A673 (cell line): ENCODE measurements at regions not wholly inside any gene's neighbourhood (a gene's known extent, or its start where the extent isn't known, plus 50 kb on each side); places are given as distances from the start of the nearest gene placed in this dataset.
A peak's percentile ranks its signal among the peaks of the same experiment; 100 is the strongest.

Experiments
- BruUV-seq: library from RNA; stranded (reverse); fragments of 400-500 nt; replicated peaks from 2 replicates; lab custom pipeline; 2021; lab: Mats Ljungman, UMichigan
- CTCF ChIA-PET: fragments of 300-600 bp; sonication (Branson Sonifier 250); formaldehyde crosslinking; loops from one replicate; lab custom pipeline; 2022; ENCODE audit warnings: antibody characterized with exemption; lab: Charles Lee
- POLR2A ChIA-PET: fragments of 300-600 bp; sonication (Branson Sonifier 250); formaldehyde crosslinking; loops from one replicate; lab custom pipeline; 2022; ENCODE audit warnings: antibody characterized with exemption; ENCODE audit not compliant: low non-redundant PET; lab: Charles Lee
- DNase-seq: peaks from one replicate; pipeline ENCODE4 v3.0.0-alpha.2; 2015; ENCODE audit warnings: low spot score
- H3K27ac ChIP-seq: fragments of 200-600 bp; sonication (generic); 2 replicates; pipeline ENCODE4 v1.5.1; 2016; ENCODE audit warnings: mixed run types, low read depth, mild to moderate bottlenecking, mixed read lengths, antibody characterized with exemption, low read length; ENCODE audit not compliant: poor library complexity, severe bottlenecking
- H3K27me3 ChIP-seq: fragments of 200-600 bp; sonication (generic); replicated peaks from 2 replicates; pipeline ENCODE4 v1.6.1; 2017; ENCODE audit warnings: mixed run types, low read depth, mild to moderate bottlenecking, mixed read lengths, antibody characterized with exemption, low read length; ENCODE audit not compliant: insufficient read depth, poor library complexity
- H3K36me3 ChIP-seq: fragments of 200-600 bp; sonication (generic); 2 replicates; pipeline ENCODE4 v1.6.1; 2016; ENCODE audit warnings: mixed run types, mild to moderate bottlenecking, mixed read lengths, antibody characterized with exemption, low read length; ENCODE audit not compliant: insufficient read depth, poor library complexity, severe bottlenecking
- H3K4me1 ChIP-seq: fragments of 200-600 bp; sonication (generic); 2 replicates; pipeline ENCODE4 v1.6.1; 2017; ENCODE audit warnings: mixed run types, mild to moderate bottlenecking, mixed read lengths, antibody characterized with exemption, low read length; ENCODE audit not compliant: insufficient read depth, poor library complexity, severe bottlenecking
- H3K4me3 ChIP-seq: fragments of 200-600 bp; sonication (generic); 2 replicates; pipeline ENCODE4 v1.5.1; 2016; ENCODE audit warnings: low read depth, mixed run types, mild to moderate bottlenecking, mixed read lengths, low read length; ENCODE audit not compliant: poor library complexity, severe bottlenecking
- H3K9me3 ChIP-seq: fragments of 200-600 bp; sonication (generic); 2 replicates; pipeline ENCODE4 v1.6.1; 2016; ENCODE audit warnings: mixed run types, low read depth, mild to moderate bottlenecking, mixed read lengths, antibody characterized with exemption, low read length; ENCODE audit not compliant: poor library complexity, severe bottlenecking
- EZH2 ChIP-seq: fragments of 200-600 bp; sonication (generic); IDR thresholded peaks from 2 replicates; pipeline ENCODE4 v1.6.1; 2017; ENCODE audit warnings: borderline replicate concordance, low read depth, mild to moderate bottlenecking, mixed read lengths, antibody characterized with exemption, low read length; ENCODE audit not compliant: poor library complexity, severe bottlenecking
- intact Hi-C: fragments of 100-400 bp; cut with micrococcal nuclease; formaldehyde crosslinking; loops from one replicate; pipeline ENCODE4 v1.10.0; 2022; ENCODE audit not compliant: unreplicated experiment
- TF ChIP-seq, protein P1 (sequence below): fragments of 300-800, 200-600 bp; sonication (generic); conservative IDR thresholded peaks from 2 replicates; pipeline ENCODE4 v1.5.1; 2017; ENCODE audit warnings: low read depth, mild to moderate bottlenecking, antibody characterized with exemption, low read length, moderate library complexity, mixed read lengths

DNA sequence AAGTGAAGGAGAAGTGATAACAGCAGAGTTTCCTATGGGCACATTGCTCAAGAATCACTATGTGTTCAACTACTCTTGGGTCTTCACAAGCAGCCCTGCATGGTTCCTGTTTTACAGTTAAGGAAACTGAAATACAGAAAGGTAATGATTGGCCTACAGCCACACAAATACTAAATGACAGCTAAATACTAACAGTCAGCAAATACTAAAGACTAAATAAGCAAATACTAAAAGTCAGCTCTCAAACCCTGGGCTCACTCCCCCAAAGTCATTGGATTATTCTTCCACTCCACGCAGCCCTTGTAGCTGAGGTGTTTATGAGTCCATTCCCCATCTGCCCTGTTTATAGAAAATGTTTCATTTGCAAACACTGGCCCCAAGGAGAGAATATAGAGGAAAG lies 372.7 kb upstream of the CDH11 start:
- Histone ChIP-seq H3K4me1 (peaks cover 9% of the 10 kb centered on the region), H3K36me3 (no peaks in the 10 kb centered on the region), H3K9me3 (no peaks in the 10 kb centered on the region), H3K4me3 (no peak overlapping the region), H3K27me3 (no peaks in the 10 kb centered on the region), H3K27ac (no peak overlapping the region)
- TF ChIP-seq, protein P1, sequence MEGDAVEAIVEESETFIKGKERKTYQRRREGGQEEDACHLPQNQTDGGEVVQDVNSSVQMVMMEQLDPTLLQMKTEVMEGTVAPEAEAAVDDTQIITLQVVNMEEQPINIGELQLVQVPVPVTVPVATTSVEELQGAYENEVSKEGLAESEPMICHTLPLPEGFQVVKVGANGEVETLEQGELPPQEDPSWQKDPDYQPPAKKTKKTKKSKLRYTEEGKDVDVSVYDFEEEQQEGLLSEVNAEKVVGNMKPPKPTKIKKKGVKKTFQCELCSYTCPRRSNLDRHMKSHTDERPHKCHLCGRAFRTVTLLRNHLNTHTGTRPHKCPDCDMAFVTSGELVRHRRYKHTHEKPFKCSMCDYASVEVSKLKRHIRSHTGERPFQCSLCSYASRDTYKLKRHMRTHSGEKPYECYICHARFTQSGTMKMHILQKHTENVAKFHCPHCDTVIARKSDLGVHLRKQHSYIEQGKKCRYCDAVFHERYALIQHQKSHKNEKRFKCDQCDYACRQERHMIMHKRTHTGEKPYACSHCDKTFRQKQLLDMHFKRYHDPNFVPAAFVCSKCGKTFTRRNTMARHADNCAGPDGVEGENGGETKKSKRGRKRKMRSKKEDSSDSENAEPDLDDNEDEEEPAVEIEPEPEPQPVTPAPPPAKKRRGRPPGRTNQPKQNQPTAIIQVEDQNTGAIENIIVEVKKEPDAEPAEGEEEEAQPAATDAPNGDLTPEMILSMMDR = no peak
- no peak for TF ChIP-seq EZH2
- ChIA-PET CTCF (no interaction called here), POLR2A (no interaction called here)
- BruUV-seq = no TSS peak
- intact Hi-C loops = no loop called here
- DNase-seq = no peak

DNA sequence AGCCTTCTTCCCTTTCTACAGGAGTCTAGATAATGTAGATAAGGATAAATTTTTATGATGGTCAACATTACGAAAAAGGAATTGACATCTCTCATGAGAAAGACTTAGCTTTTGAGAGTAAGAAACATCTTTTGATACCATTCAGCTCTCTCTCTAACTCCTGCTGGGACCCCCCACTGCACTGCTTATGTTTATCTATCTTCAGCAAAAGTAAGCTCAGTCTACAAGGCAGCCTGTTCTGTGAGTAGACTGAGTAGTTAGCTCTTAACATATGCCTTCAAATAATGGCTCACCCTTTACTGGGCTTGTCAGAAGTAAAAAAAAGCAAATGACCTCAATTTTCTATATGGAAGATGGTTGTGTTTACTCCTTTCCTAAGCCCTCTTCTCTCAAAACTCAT lies 372.2 kb upstream of the CDH11 start:
- intact Hi-C loops = no loop called here
- H3K27ac ChIP-seq = no peak overlapping the region
- H3K4me1 ChIP-seq = peaks cover 8% of the 10 kb centered on the region
- H3K36me3 ChIP-seq = no peaks in the 10 kb centered on the region
- TF ChIP-seq EZH2 = no peak
- TF ChIP-seq, protein P1 = no peak
- POLR2A ChIA-PET = no interaction called here
- H3K9me3 ChIP-seq = no peaks in the 10 kb centered on the region
- no peak overlapping the region for H3K4me3 ChIP-seq
- no peaks in the 10 kb centered on the region for H3K27me3 ChIP-seq
- no TSS peak for BruUV-seq
- DNase-seq = peak; percentile 42
- CTCF ChIA-PET = no interaction called here

DNA sequence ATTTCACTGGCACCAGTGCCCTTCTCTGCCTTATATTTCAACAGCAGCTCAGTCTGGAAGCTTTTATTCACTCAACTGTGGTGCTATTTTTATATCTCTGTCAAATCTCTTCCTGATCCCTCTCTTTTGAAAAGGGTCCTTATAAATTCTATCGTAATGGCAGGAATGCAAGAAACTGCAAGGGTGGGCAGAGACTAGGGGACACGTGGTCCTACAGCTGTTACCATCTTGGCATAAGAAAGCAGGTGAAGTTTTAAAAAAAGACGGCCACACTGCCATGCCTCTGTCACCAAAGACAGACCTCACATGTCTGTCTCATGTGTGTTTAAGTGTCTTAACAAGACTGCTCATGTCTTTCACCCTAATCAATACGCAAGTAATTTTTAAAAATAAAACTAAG lies 368.4 kb upstream of the CDH11 start:
- H3K27ac ChIP-seq = no peak overlapping the region
- H3K4me3 ChIP-seq = no peak overlapping the region
- intact Hi-C loops = no loop called here
- no peaks in the 10 kb centered on the region for H3K9me3 ChIP-seq
- BruUV-seq = no TSS peak
- peaks cover 6% of the 10 kb centered on the region for H3K4me1 ChIP-seq
- DNase-seq = no peak
- ChIA-PET CTCF (no interaction called here), POLR2A (interaction anchor here (0.7 kb wide), 1 partner anchor 1552 kb away, joined by 4 read pairs; no protein-coding TSS in a partner anchor)
- TF ChIP-seq EZH2 = no peak
- TF ChIP-seq, protein P1 = no peak
- no peaks in the 10 kb centered on the region for H3K36me3 ChIP-seq
- no peaks in the 10 kb centered on the region for H3K27me3 ChIP-seq
